Common myeloid progenitor, CD34-positive (primary cell): ENCODE measurements at regions not wholly inside any gene's neighbourhood (a gene's known extent, or its start where the extent isn't known, plus 50 kb on each side); places are given as distances from the start of the nearest gene placed in this dataset.
"Not testable (repeated sequence)": the region's sequence is repeated elsewhere in the genome, so short reads cannot be mapped to it uniquely, and the experiment has no call there.

Experiments
- CTCF ChIA-PET: fragments of 350-600 bp; sonication (Branson Sonifier 250); formaldehyde crosslinking; loops from one replicate; lab custom pipeline; 2021; ENCODE audit warnings: antibody characterized with exemption; lab: Charles Lee
- POLR2A ChIA-PET: fragments of 350-600 bp; sonication (Branson Sonifier 250); formaldehyde crosslinking; loops from one replicate; lab custom pipeline; 2021; ENCODE audit warnings: antibody characterized with exemption; lab: Charles Lee
- DNase-seq, 3 donors: peaks; one replicate each; pipeline versions ENCODE4 v3.0.0 to v3.0.0-alpha.2; 2013
- H3K27ac ChIP-seq, 2 experiments: 1 replicate in 1 of 2; 2 replicates in 1 of 2; pipeline ENCODE4 v1.7.0; 2013; ENCODE audit warnings: inconsistent platforms in 2 of 2, low read length in 2 of 2, mild to moderate bottlenecking in 2 of 2, low read depth in 1 of 2, moderate library complexity in 1 of 2; ENCODE audit not compliant: severe bottlenecking in 2 of 2, insufficient read depth in 1 of 2, poor library complexity in 1 of 2
- H3K27me3 ChIP-seq, 5 experiments: replicated peaks in 2 of 5; 1 replicate in 3 of 5; 2 replicates in 2 of 5; pipeline versions ENCODE4 v1.6.1 to v1.7.0; 2013; ENCODE audit warnings: low read length in 4 of 5, mild to moderate bottlenecking in 2 of 5, moderate library complexity in 2 of 5, inconsistent platforms in 1 of 5; ENCODE audit not compliant: insufficient read depth in 5 of 5, control insufficient read depth in 4 of 5
- H3K36me3 ChIP-seq, 4 experiments: 1 replicate in 2 of 4; 2 replicates in 2 of 4; pipeline versions ENCODE4 v1.6.1 to v1.7.0; 2013; ENCODE audit warnings: low read length in 3 of 4, control low read depth in 1 of 4, mild to moderate bottlenecking in 1 of 4; ENCODE audit not compliant: control insufficient read depth in 4 of 4, insufficient read depth in 4 of 4
- H3K4me1 ChIP-seq, 4 experiments: 1 replicate in 3 of 4; 2 replicates in 1 of 4; pipeline versions ENCODE4 v1.6.1 to v1.7.1; 2013; ENCODE audit warnings: low read length in 3 of 4, mild to moderate bottlenecking in 3 of 4, control low read depth in 1 of 4, inconsistent platforms in 1 of 4, moderate library complexity in 1 of 4; ENCODE audit not compliant: control insufficient read depth in 4 of 4, insufficient read depth in 4 of 4; ENCODE audit errors: control extremely low read depth in 1 of 4
- H3K4me3 ChIP-seq, 7 experiments: 1 replicate in 4 of 7; 2 replicates in 3 of 7; pipeline versions ENCODE4 v1.5.1 to v1.7.0; 2013; ENCODE audit warnings: mild to moderate bottlenecking in 7 of 7, low read length in 6 of 7, moderate library complexity in 6 of 7, inconsistent platforms in 2 of 7, low read depth in 2 of 7, control low read depth in 1 of 7; ENCODE audit not compliant: insufficient read depth in 4 of 7, control insufficient read depth in 1 of 7; ENCODE audit errors: extremely low read depth in 1 of 7
- H3K9me3 ChIP-seq, 5 experiments: 1 replicate in 4 of 5; 2 replicates in 1 of 5; pipeline versions ENCODE4 v1.6.1 to v1.7.1; 2013; ENCODE audit warnings: low read length in 4 of 5, mild to moderate bottlenecking in 2 of 5, inconsistent platforms in 1 of 5, low read depth in 1 of 5, moderate library complexity in 1 of 5; ENCODE audit not compliant: control insufficient read depth in 4 of 5, insufficient read depth in 2 of 5; ENCODE audit errors: control extremely low read depth in 1 of 5
- WGBS: methylation state at CpG from one replicate; pipeline ENCODE4 v1.1.5; 2013; ENCODE audit not compliant: insufficient coverage; 5-methylcytosine and 5-hydroxymethylcytosine counted together

DNA sequence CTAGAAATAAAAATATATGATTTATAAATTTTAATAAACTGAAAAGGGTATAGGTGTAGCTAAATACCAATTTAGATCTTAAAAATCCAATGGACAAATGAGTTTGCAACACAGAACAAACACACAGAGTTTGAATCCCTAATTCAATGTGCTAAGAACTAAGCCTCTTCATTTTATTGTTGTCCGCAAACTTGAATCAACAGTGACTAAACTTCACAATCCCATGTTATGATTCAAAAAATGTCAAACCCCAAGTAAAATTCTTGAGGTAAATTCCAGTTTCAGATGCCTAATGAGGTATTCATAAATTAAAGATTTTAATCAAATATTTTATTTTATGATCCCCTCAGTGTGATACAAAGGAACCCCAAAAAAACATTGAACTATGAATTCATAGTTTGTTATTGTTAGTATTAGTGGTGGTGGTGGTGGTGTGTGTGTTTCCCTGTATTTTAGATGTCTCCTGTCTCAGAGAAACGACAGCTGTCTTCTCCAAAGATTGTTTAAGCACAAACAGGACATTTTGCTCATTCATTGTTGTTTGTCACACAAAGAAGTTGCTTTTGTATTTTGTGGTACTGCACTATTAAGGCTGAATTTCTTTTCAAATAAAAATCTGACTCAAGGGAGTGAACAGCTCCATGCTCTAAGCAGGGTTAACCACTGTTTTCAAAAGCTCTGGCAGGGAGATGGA lies 259.8 kb downstream of the OSR1 start:
- Histone ChIP-seq H3K27ac (no peak overlapping the region), H3K4me3 (no peak overlapping the region), H3K4me1 (no peaks in the 10 kb centered on the region), H3K9me3 (peaks cover 0 to 1% (median 0%) of the 10 kb centered on the region in 5 experiments), H3K36me3 (no peaks in the 10 kb centered on the region), H3K27me3 (peaks cover 0 to 2% (median 0%) of the 10 kb centered on the region in 5 experiments)
- ChIA-PET CTCF (no interaction called here), POLR2A (no interaction called here)
- no peak for DNase-seq
- no CpG with 5 or more reads among the region's 2 CpGs for WGBS

- DNase-seq, H3K27ac ChIP-seq, H3K27me3 ChIP-seq, H3K4me3 ChIP-seq, H3K4me1 ChIP-seq, H3K36me3 ChIP-seq, POLR2A ChIA-PET, H3K9me3 ChIP-seq, CTCF ChIA-PET: not testable (repeated sequence)
- WGBS, result 71% methylated on average over 5 of the region's 5 CpGs
Observed at GRCh38 chr2:19089476-19089875, 268.9 kb downstream of the OSR1 start.

- no peaks in the 10 kb centered on the region for H3K27me3 ChIP-seq
- H3K9me3 ChIP-seq, result peaks cover 0 to 1% (median 0%) of the 10 kb centered on the region in 5 experiments
- H3K4me1 ChIP-seq, result no peaks in the 10 kb centered on the region
- no peaks in the 10 kb centered on the region for H3K36me3 ChIP-seq
- no peak for DNase-seq
- WGBS, result 71% methylated on average over 2 of the region's 3 CpGs
- H3K27ac ChIP-seq, result no peak overlapping the region
- no peak overlapping the region for H3K4me3 ChIP-seq
- CTCF ChIA-PET, result no interaction called here
- POLR2A ChIA-PET, result no interaction called here
Observed at GRCh38 chr2:19086231-19086651, 272.2 kb downstream of the OSR1 start.

DNA sequence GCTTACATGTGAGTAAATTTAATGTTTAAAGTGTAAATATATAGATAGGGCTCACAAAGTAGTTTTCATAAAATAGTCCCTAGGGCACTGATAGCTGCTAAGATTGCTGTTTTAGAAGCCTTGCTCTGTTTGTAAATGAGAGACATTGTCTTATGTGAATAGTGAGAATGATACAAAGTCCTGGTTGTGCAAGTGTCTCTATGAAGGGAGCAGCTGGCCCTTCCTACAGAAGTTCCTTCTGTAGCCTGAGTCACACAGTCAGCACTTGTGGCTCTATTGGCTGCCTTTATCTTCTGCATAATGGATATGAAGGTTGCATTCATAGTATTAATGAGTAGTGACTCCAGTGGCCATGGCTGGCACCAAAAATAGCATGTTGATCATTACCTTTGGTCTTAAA lies 279.7 kb downstream of the OSR1 start:
- CTCF ChIA-PET, result no interaction called here
- H3K27ac ChIP-seq, result no peak overlapping the region

GRCh38 chr2:19073522-19073921 lies 284.9 kb downstream of the OSR1 start:
- Histone ChIP-seq H3K4me1 (no peaks in the 10 kb centered on the region), H3K27me3 (peaks cover 0 to 2% (median 0%) of the 10 kb centered on the region in 5 experiments), H3K36me3 (no peaks in the 10 kb centered on the region), H3K9me3 (peaks cover 0 to 2% (median 0%) of the 10 kb centered on the region in 5 experiments), H3K27ac (no peak overlapping the region), H3K4me3 (no peak overlapping the region)
- DNase-seq, result no peak
- CTCF ChIA-PET, result no interaction called here
- POLR2A ChIA-PET, result no interaction called here
- WGBS, result 90% methylated on average over 4 of the region's 4 CpGs

More for the DNA sequence above, 279.7 kb downstream of the OSR1 start:
- Histone ChIP-seq H3K4me1 (no peaks in the 10 kb centered on the region), H3K36me3 (no peaks in the 10 kb centered on the region), H3K27me3 (no peaks in the 10 kb centered on the region), H3K9me3 (peaks cover 0 to under 1% (median 0%) of the 10 kb centered on the region in 5 experiments), H3K4me3 (no peak overlapping the region)
- DNase-seq, result no peak
- POLR2A ChIA-PET, result no interaction called here

DNA sequence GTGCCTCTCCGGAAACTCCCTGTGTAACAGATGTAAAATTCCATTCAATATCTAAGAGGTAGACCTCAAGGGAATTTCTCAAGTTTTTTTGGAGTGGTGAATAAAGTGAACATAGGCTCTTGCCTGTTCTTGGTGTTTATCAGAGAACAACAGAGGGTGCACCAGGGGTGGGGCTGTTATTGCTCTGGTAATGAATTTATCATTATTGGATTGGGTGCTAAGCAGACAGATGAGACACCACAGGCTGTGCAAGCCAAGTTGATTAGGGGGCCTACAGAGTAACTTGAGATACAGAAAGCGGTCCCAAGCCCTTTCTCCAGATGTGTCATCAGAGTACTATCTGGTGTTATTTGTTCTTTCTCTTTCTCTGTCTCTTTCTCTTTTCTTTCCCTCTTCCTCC lies 286.3 kb downstream of the OSR1 start:
- DNase-seq, result no peak
- CTCF ChIA-PET, result no interaction called here
- no CpG with 5 or more reads among the region's 2 CpGs for WGBS
- no peaks in the 10 kb centered on the region for H3K36me3 ChIP-seq
- H3K4me3 ChIP-seq, result no peak overlapping the region
- H3K4me1 ChIP-seq, result no peaks in the 10 kb centered on the region
- H3K27ac ChIP-seq, result no peak overlapping the region
- H3K27me3 ChIP-seq, result peaks cover 0 to 2% (median 0%) of the 10 kb centered on the region in 5 experiments
- H3K9me3 ChIP-seq, result peaks cover 0 to 2% (median 0%) of the 10 kb centered on the region in 5 experiments
- POLR2A ChIA-PET, result no interaction called here

GRCh38 chr2:19070886-19071285 lies 287.5 kb downstream of the OSR1 start:
- Histone ChIP-seq H3K27me3 (peaks cover 0 to 2% (median 0%) of the 10 kb centered on the region in 5 experiments), H3K27ac (no peak overlapping the region), H3K9me3 (peaks cover 0 to 2% (median 0%) of the 10 kb centered on the region in 5 experiments), H3K36me3 (no peaks in the 10 kb centered on the region), H3K4me1 (no peaks in the 10 kb centered on the region), H3K4me3 (no peak overlapping the region)
- ChIA-PET POLR2A (no interaction called here), CTCF (no interaction called here)
- 93% methylated on average over 2 of the region's 4 CpGs for WGBS
- no peak for DNase-seq
